ENCODE measurements at regions not wholly inside any gene's neighbourhood (a gene's known extent, or its start where the extent isn't known, plus 50 kb on each side); places are given as distances from the start of the nearest gene placed in this dataset.

GRCh38 chr3:82217571-82217970 lies 456.1 kb upstream of the GBE1 start:
- no peak for TF ChIP-seq ARNTL (CRISPR knock-in tag; IDR thresholded peaks at IDR 0.05; ENCODE audit: borderline replicate concordance, low read depth)
- TF ChIP-seq ZNF70 (CRISPR knock-in tag; IDR thresholded peaks at IDR 0.05) = no peak
- TF ChIP-seq GLIS3 (CRISPR knock-in tag; IDR thresholded peaks at IDR 0.05) = no peak
- no peak for TF ChIP-seq TSHZ2 (CRISPR knock-in tag; IDR thresholded peaks at IDR 0.05)
- TF ChIP-seq ZFP3 (CRISPR knock-in tag; IDR thresholded peaks at IDR 0.05) = no peak
- TF ChIP-seq ZC3H10 (CRISPR knock-in tag; IDR thresholded peaks at IDR 0.05) = no peak
- no peak for TF ChIP-seq TCF4 (CRISPR knock-in tag; IDR thresholded peaks at IDR 0.05; ENCODE audit: borderline replicate concordance)
- no peak for TF ChIP-seq ZNF565 (CRISPR knock-in tag; conservative IDR thresholded peaks at IDR 0.05; ENCODE audit: low read depth)
- no peak for TF ChIP-seq OSR1 (CRISPR knock-in tag; IDR thresholded peaks at IDR 0.05)
- no peak for TF ChIP-seq ZFP30 (CRISPR knock-in tag; IDR thresholded peaks at IDR 0.05)
